MM.1S (cell line): ENCODE measurements at regions not wholly inside any gene's neighbourhood (a gene's known extent, or its start where the extent isn't known, plus 50 kb on each side); places are given as distances from the start of the nearest gene placed in this dataset.

Source experiments
- DNase-seq: peaks from one replicate; pipeline ENCODE4 v3.0.0-alpha.2; 2015
- H2AFZ ChIP-seq: fragments of 300-600 bp; sonication (generic); 2 replicates; pipeline ENCODE4 v1.6.0; 2016; ENCODE audit warnings: antibody characterized with exemption, low read length
- H3F3A ChIP-seq: fragments of 300-600 bp; sonication (generic); 2 replicates; pipeline ENCODE4 v1.6.1; 2016; ENCODE audit warnings: mild to moderate bottlenecking, antibody characterized with exemption, low read length, moderate library complexity, mixed read lengths; ENCODE audit not compliant: insufficient read depth
- H3K27ac ChIP-seq: fragments of 300-600 bp; sonication (generic); 2 replicates; pipeline ENCODE4 v1.5.1; 2016; ENCODE audit warnings: mild to moderate bottlenecking, low read length
- H3K27me3 ChIP-seq: fragments of 300-600 bp; sonication (generic); replicated peaks from 2 replicates; pipeline ENCODE4 v1.6.0; 2016; ENCODE audit warnings: low read length; ENCODE audit not compliant: insufficient read depth
- H3K36me3 ChIP-seq: fragments of 300-600 bp; sonication (generic); replicated peaks from 2 replicates; pipeline ENCODE4 v1.6.1; 2016; ENCODE audit warnings: mild to moderate bottlenecking, low read length, mixed read lengths; ENCODE audit not compliant: insufficient read depth
- H3K4me1 ChIP-seq: fragments of 300-600 bp; sonication (generic); 2 replicates; pipeline ENCODE4 v1.6.1; 2016; ENCODE audit warnings: low read length, mixed read lengths
- H3K4me2 ChIP-seq: fragments of 300-600 bp; sonication (generic); 2 replicates; pipeline ENCODE4 v1.6.0; 2016; ENCODE audit warnings: low read depth, low read length
- H3K4me3 ChIP-seq: fragments of 300-600 bp; sonication (generic); 2 replicates; pipeline ENCODE4 v1.5.1; 2016; ENCODE audit warnings: low read length, mixed read lengths
- H3K79me2 ChIP-seq: fragments of 300-600 bp; sonication (generic); 2 replicates; pipeline ENCODE4 v1.6.1; 2016; ENCODE audit warnings: mixed run types, low read length, mixed read lengths
- H3K9ac ChIP-seq: fragments of 300-600 bp; sonication (generic); 2 replicates; pipeline ENCODE4 v1.6.1; 2016; ENCODE audit warnings: low read length, mixed read lengths
- H3K9me2 ChIP-seq: fragments of 300-600 bp; sonication (generic); replicated peaks from 2 replicates; pipeline ENCODE4 v1.6.1; 2016; ENCODE audit warnings: mild to moderate bottlenecking, low read length, mixed read lengths; ENCODE audit not compliant: insufficient read depth
- H3K9me3 ChIP-seq: fragments of 300-600 bp; sonication (generic); replicated peaks from 2 replicates; pipeline ENCODE4 v1.6.1; 2016; ENCODE audit warnings: mild to moderate bottlenecking, low read length, mixed read lengths; ENCODE audit not compliant: insufficient read depth
- H4K20me1 ChIP-seq: fragments of 300-600 bp; sonication (generic); 2 replicates; pipeline ENCODE4 v1.6.1; 2016; ENCODE audit warnings: mild to moderate bottlenecking, low read length, moderate library complexity, mixed read lengths; ENCODE audit not compliant: insufficient read depth
- EZH2 ChIP-seq: fragments of 300-600 bp; sonication (generic); optimal IDR thresholded peaks from 2 replicates; pipeline ENCODE3; 2017; ENCODE audit warnings: low read depth, mild to moderate bottlenecking, antibody characterized with exemption, low read length, mixed read lengths
- EZH2phosphoT487 ChIP-seq: fragments of 300-600 bp; sonication (generic); IDR thresholded peaks from 2 replicates; pipeline ENCODE4 v1.6.1; 2018; ENCODE audit warnings: antibody characterized with exemption, low read length
- TF ChIP-seq, protein P1 (sequence below): fragments of 300-600 bp; sonication (generic); IDR thresholded peaks from 2 replicates; pipeline ENCODE4 v1.5.1; 2016; ENCODE audit warnings: antibody characterized with exemption, low read length, mixed read lengths

DNA sequence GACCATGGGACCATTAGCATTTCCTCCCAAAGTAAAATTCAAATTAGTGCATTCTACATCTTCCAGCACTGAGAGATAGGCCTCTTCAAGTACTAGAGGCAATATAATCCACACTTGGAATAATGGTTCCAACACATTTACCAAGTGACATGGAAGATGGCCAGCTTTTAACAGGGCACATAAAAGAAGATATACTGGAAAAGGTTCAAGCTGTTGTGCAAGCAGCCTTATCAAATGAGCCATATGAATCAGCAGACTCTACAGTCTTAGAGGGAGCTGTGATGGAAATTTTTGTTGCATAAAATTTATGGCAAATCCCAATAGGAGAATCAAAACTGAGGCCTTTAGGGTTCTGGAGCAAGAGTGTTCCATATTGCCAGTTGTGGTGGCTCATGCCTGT lies 526.6 kb upstream of the IRAK1BP1 start:
- H3K4me2 ChIP-seq: no peak overlapping the region
- H3K36me3 ChIP-seq: no peaks in the 10 kb centered on the region
- no peaks in the 10 kb centered on the region for H3F3A ChIP-seq
- no peaks in the 10 kb centered on the region for H3K79me2 ChIP-seq
- no peaks in the 10 kb centered on the region for H3K27me3 ChIP-seq
- no peak overlapping the region for H3K27ac ChIP-seq
- H2AFZ ChIP-seq: no peak overlapping the region
- H3K4me1 ChIP-seq: no peaks in the 10 kb centered on the region
- no peak overlapping the region for H3K9ac ChIP-seq
- TF ChIP-seq EZH2phosphoT487: no peak
- no peak for TF ChIP-seq EZH2
- TF ChIP-seq, protein P1, sequence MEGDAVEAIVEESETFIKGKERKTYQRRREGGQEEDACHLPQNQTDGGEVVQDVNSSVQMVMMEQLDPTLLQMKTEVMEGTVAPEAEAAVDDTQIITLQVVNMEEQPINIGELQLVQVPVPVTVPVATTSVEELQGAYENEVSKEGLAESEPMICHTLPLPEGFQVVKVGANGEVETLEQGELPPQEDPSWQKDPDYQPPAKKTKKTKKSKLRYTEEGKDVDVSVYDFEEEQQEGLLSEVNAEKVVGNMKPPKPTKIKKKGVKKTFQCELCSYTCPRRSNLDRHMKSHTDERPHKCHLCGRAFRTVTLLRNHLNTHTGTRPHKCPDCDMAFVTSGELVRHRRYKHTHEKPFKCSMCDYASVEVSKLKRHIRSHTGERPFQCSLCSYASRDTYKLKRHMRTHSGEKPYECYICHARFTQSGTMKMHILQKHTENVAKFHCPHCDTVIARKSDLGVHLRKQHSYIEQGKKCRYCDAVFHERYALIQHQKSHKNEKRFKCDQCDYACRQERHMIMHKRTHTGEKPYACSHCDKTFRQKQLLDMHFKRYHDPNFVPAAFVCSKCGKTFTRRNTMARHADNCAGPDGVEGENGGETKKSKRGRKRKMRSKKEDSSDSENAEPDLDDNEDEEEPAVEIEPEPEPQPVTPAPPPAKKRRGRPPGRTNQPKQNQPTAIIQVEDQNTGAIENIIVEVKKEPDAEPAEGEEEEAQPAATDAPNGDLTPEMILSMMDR: no peak
- H3K9me3 ChIP-seq: no peaks in the 10 kb centered on the region
- H3K9me2 ChIP-seq: no peaks in the 10 kb centered on the region
- no peaks in the 10 kb centered on the region for H4K20me1 ChIP-seq
- no peak overlapping the region for H3K4me3 ChIP-seq
- no peak for DNase-seq

DNA sequence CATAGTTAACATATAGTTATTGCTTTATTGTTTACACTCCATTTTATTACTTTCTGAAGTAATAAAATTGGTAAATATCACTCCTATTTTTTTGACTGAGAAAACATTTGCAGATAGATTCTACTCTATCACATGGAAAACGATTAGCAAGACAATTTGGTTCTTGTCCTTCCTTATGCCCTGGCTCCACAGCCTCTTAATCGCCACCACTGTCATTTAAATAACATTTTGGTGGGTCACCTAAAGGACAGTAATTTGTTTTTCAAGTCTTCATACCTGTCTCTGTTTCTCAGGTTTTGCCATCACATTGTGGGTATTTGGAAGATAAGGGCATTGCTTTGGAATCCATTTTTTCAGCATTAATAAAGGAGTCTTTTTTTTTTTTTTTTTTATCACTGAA lies 521.5 kb upstream of the IRAK1BP1 start:
- Histone ChIP-seq H4K20me1 (no peaks in the 10 kb centered on the region), H3K4me2 (no peak overlapping the region), H3K9me2 (no peaks in the 10 kb centered on the region), H2AFZ (no peak overlapping the region), H3K9me3 (no peaks in the 10 kb centered on the region), H3K27me3 (no peaks in the 10 kb centered on the region), H3K9ac (no peak overlapping the region), H3K4me1 (no peaks in the 10 kb centered on the region), H3K4me3 (no peak overlapping the region), H3K79me2 (no peaks in the 10 kb centered on the region), H3K36me3 (no peaks in the 10 kb centered on the region), H3F3A (no peaks in the 10 kb centered on the region), H3K27ac (no peak overlapping the region)
- TF ChIP-seq EZH2phosphoT487 (no peak), EZH2 (no peak)
- TF ChIP-seq, protein P1: no peak
- no peak for DNase-seq

DNA sequence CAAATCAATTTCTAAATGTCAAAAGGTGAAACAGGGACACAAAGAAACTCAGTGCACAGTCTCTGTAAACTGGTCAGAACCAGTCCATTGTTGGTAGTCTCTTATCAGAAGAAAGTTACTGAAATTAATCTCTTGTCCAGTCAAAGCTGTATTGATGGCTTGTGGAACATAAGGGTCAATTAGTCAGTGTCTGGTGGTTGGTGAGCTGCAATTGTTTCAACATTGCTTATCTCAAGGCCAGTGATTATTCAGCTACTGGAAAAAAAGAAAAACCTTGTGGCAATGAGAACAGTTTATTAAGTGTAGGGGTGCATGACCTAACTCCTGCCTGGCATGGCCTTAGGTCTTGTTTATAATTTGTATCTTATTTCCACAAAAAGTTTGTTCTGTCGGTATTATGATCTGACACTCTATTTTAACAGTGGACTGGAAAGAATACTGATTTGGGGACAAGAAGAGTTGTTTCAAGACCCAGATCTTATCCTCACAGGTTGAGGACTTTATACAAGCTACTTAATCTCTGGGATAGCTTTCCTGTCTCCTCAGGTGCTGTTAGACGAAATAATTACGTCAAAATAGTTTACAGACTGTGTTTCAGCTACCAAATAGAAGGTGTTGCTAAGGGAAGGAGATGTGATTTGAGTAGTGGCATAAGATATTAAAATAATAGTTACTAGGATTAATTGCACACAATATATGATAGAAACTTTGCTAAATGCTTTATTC lies 520.0 kb upstream of the IRAK1BP1 start:
- no peak overlapping the region for H3K27ac ChIP-seq
- H3K36me3 ChIP-seq: no peaks in the 10 kb centered on the region
- H3K9ac ChIP-seq: no peak overlapping the region
- no peaks in the 10 kb centered on the region for H3K4me1 ChIP-seq
- H3K9me2 ChIP-seq: no peaks in the 10 kb centered on the region
- H3K9me3 ChIP-seq: no peaks in the 10 kb centered on the region
- H3K27me3 ChIP-seq: no peaks in the 10 kb centered on the region
- no peaks in the 10 kb centered on the region for H4K20me1 ChIP-seq
- H2AFZ ChIP-seq: no peak overlapping the region
- TF ChIP-seq EZH2 (no peak), EZH2phosphoT487 (no peak)
- TF ChIP-seq, protein P1: no peak
- H3K4me2 ChIP-seq: no peak overlapping the region
- H3K4me3 ChIP-seq: no peak overlapping the region
- H3F3A ChIP-seq: no peaks in the 10 kb centered on the region
- no peak for DNase-seq
- no peaks in the 10 kb centered on the region for H3K79me2 ChIP-seq
